CD4-positive, alpha-beta T cell (primary cell): ENCODE measurements at regions not wholly inside any gene's neighbourhood (a gene's known extent, or its start where the extent isn't known, plus 50 kb on each side); places are given as distances from the start of the nearest gene placed in this dataset.

Experiments
- ATAC-seq: fragments of 200-7000 bp; cut with Tn5 transposase; one replicate; pipeline ENCODE4 v1.10.0; 2022; ENCODE audit warnings: mild to moderate bottlenecking; ENCODE audit not compliant: poor library complexity
- CTCF ChIA-PET: fragments of 350-600 bp; sonication (Branson Sonifier 250); formaldehyde crosslinking; loops from one replicate; lab custom pipeline; 2021; ENCODE audit warnings: antibody characterized with exemption, inconsistent platforms; lab: Charles Lee
- POLR2A ChIA-PET: fragments of 350-600 bp; sonication (Branson Sonifier 250); formaldehyde crosslinking; loops from one replicate; lab custom pipeline; 2021; ENCODE audit warnings: antibody characterized with exemption, inconsistent platforms; lab: Charles Lee
- DNase-seq, 14 experiments: peaks; one replicate each; pipeline ENCODE4 v3.0.0-alpha.2; 2013 to 2020; ENCODE audit warnings: mixed read lengths in 2 of 14
- H3K27ac ChIP-seq, 2 donors: one replicate each; pipeline versions ENCODE4 v1.5.1 to v1.7.0; 2013; ENCODE audit warnings: low read length in 2 of 2, low read depth in 1 of 2, mild to moderate bottlenecking in 1 of 2
- H3K27me3 ChIP-seq, 2 experiments: 1 replicate in 1 of 2; 2 replicates in 1 of 2; pipeline versions ENCODE4 v1.6.1 to v1.7.0; 2013; ENCODE audit warnings: low read length in 2 of 2, control low read depth in 1 of 2, mild to moderate bottlenecking in 1 of 2, moderate library complexity in 1 of 2; ENCODE audit not compliant: insufficient read depth in 2 of 2, control insufficient read depth in 1 of 2
- H3K36me3 ChIP-seq: one replicate; pipeline ENCODE4 v1.6.1; 2013; ENCODE audit warnings: low read length, control low read depth; ENCODE audit not compliant: insufficient read depth
- H3K4me1 ChIP-seq: one replicate; pipeline ENCODE4 v1.6.1; 2013; ENCODE audit warnings: low read length, control low read depth; ENCODE audit not compliant: insufficient read depth
- H3K4me3 ChIP-seq: one replicate; pipeline ENCODE4 v1.5.1; 2013; ENCODE audit warnings: mild to moderate bottlenecking, low read length, moderate library complexity
- H3K9me3 ChIP-seq, 2 experiments: 1 replicate in 1 of 2; 2 replicates in 1 of 2; pipeline versions ENCODE4 v1.6.1 to v1.7.0; 2013; ENCODE audit warnings: low read length in 2 of 2, mild to moderate bottlenecking in 2 of 2, control low read depth in 1 of 2, moderate library complexity in 1 of 2; ENCODE audit not compliant: control insufficient read depth in 1 of 2, insufficient read depth in 1 of 2
- H3K27ac Mint-ChIP-seq: one replicate; pipeline ENCODE4 v1.8.0; 2020; ENCODE audit warnings: mixed read lengths
- H3K27me3 Mint-ChIP-seq: one replicate; pipeline ENCODE4 v1.8.0; 2021; ENCODE audit warnings: mixed read lengths
- H3K36me3 Mint-ChIP-seq: one replicate; pipeline ENCODE4 v1.8.0; 2021; ENCODE audit warnings: low read depth, mixed read lengths
- H3K4me1 Mint-ChIP-seq: one replicate; pipeline ENCODE4 v1.8.0; 2021; ENCODE audit warnings: low read depth, mixed read lengths
- H3K4me3 Mint-ChIP-seq: one replicate; pipeline ENCODE4 v1.8.0; 2020; ENCODE audit warnings: mild to moderate bottlenecking, mixed read lengths
- H3K9me3 Mint-ChIP-seq: one replicate; pipeline ENCODE4 v1.8.0; 2020; ENCODE audit warnings: mixed read lengths
- intact Hi-C, 2 experiments: fragments of 100-400 bp; cut with DNase I in 1 of 2; cut with micrococcal nuclease in 1 of 2; formaldehyde crosslinking; loops; one replicate each; pipeline versions ENCODE4 v1.15.1 to v1.9.0; 2023 to 2025; cut with DNase I, micrococcal nuclease
- TF ChIP-seq, protein P1 (sequence below): fragments of 200-600 bp; IDR thresholded peaks from one replicate; pipeline ENCODE4 v1.8.0; 2022; ENCODE audit warnings: antibody characterized with exemption, mild to moderate bottlenecking

DNA sequence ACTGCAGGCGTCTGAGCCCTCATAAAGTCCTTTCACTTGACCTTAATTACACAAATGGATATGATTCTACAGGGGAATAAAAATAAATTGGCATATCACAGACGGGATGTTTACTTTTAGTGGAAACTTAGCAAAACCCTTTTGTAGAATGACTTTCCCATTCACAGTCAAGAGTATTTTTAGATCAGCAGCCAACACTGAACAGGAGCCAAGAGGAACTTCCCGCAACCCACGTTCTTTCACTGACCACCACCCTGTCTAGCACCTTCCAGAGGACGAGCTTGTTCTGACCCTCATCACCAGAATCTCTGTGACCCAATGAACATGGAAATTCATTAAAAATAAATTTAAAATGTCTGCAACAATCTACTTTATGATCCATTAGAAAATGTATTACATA is 119.0 kb upstream of the SNTG2 start:
- Mint-ChIP-seq H3K27ac (no peak overlapping the region), H3K9me3 (no peaks in the 10 kb centered on the region), H3K36me3 (no peaks in the 10 kb centered on the region), H3K4me3 (no peak overlapping the region), H3K4me1 (no peaks in the 10 kb centered on the region), H3K27me3 (peaks cover 12% of the 10 kb centered on the region)
- Histone ChIP-seq H3K27me3 (peaks cover 4 to 7% of the 10 kb centered on the region in 2 experiments), H3K9me3 (no peaks in the 10 kb centered on the region), H3K4me1 (no peaks in the 10 kb centered on the region), H3K4me3 (no peak overlapping the region), H3K36me3 (no peaks in the 10 kb centered on the region), H3K27ac (no peak overlapping the region)
- ATAC-seq (no peak), DNase-seq (no peak)
- POLR2A ChIA-PET = no interaction called here
- CTCF ChIA-PET = no interaction called here
- intact Hi-C loops = no loop called here
- TF ChIP-seq, protein P1, sequence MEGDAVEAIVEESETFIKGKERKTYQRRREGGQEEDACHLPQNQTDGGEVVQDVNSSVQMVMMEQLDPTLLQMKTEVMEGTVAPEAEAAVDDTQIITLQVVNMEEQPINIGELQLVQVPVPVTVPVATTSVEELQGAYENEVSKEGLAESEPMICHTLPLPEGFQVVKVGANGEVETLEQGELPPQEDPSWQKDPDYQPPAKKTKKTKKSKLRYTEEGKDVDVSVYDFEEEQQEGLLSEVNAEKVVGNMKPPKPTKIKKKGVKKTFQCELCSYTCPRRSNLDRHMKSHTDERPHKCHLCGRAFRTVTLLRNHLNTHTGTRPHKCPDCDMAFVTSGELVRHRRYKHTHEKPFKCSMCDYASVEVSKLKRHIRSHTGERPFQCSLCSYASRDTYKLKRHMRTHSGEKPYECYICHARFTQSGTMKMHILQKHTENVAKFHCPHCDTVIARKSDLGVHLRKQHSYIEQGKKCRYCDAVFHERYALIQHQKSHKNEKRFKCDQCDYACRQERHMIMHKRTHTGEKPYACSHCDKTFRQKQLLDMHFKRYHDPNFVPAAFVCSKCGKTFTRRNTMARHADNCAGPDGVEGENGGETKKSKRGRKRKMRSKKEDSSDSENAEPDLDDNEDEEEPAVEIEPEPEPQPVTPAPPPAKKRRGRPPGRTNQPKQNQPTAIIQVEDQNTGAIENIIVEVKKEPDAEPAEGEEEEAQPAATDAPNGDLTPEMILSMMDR = no peak

DNA sequence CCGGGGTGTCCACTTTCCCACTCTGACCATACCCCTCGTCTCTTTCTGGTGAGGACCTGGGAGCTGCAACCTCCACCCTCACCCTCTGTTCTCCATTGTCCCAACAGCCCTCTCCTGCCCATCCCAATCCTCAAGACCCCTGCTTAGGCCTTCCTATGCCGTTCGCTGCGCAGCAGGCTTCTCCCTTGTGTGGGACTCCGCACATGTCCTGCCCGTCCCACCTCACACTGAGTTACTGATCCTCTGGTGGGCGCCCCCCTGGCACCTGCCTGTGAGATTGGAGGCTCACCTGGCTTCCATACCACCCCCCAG is 119.5 kb upstream of the SNTG2 start:
- no peak overlapping the region for H3K27ac Mint-ChIP-seq
- H3K4me3 ChIP-seq = no peak overlapping the region

DNA sequence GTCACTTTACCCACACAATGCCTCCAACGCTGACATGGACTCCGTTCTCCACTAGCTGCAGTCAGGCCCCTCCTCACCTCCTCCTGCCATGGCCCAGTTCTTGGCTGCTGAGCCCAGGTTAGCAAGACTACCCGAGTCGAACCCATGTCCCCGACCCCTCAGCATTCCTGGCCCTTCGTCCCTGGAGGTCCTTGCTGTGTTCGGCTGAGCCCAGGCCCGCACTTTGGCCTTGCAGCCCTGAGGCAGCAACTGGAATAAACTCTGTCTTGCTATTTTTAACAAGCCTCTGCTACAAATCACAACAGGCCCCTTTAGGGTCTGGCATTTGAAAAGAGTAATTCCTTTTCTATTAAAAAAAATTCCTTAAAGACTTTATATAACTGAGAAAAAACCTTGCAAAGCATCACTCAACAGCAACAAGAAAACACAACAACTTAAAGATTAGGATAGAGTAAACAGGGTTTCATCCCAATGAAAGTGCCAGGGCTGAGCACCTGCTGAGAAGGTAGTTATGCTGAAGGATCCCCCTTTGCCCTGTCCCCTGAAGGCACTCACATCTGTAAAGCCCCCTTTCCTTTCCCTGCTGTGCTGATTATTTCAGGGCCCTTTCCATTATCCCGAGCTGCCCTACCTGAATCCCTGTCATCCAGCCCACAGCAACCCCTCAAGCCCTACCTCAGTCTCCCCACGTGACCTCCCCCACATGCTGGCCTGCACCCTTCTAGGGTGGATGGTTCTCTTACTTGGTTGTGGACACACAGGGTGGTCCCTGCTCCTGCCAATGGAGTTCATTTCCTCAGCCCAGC is 120.0 kb upstream of the SNTG2 start:
- H3K4me1 ChIP-seq = no peaks in the 10 kb centered on the region
- no peak overlapping the region for H3K27ac Mint-ChIP-seq
- H3K9me3 ChIP-seq = no peaks in the 10 kb centered on the region
- no peak overlapping the region for H3K4me3 Mint-ChIP-seq
- H3K4me1 Mint-ChIP-seq = no peaks in the 10 kb centered on the region
- no peak for ATAC-seq
- peaks cover 0 to 4% of the 10 kb centered on the region in 2 experiments for H3K27me3 ChIP-seq
- intact Hi-C loops = no loop called here
- POLR2A ChIA-PET = no interaction called here
- DNase-seq = no peak
- no peak overlapping the region for H3K4me3 ChIP-seq
- H3K9me3 Mint-ChIP-seq = no peaks in the 10 kb centered on the region
- CTCF ChIA-PET = no interaction called here
- no peaks in the 10 kb centered on the region for H3K36me3 Mint-ChIP-seq
- TF ChIP-seq, protein P1 = no peak
- H3K36me3 ChIP-seq = no peaks in the 10 kb centered on the region
- H3K27me3 Mint-ChIP-seq = peaks cover 12% of the 10 kb centered on the region
- no peak overlapping the region for H3K27ac ChIP-seq

More for the DNA sequence above, 119.5 kb upstream of the SNTG2 start:
- H3K27me3 Mint-ChIP-seq = peaks cover 12% of the 10 kb centered on the region
- ChIA-PET CTCF (no interaction called here), POLR2A (no interaction called here)
- ATAC-seq (no peak), DNase-seq (no peak)
- Histone ChIP-seq H3K4me1 (no peaks in the 10 kb centered on the region), H3K9me3 (no peaks in the 10 kb centered on the region), H3K36me3 (no peaks in the 10 kb centered on the region), H3K27ac (no peak overlapping the region), H3K27me3 (peaks cover 4% of the 10 kb centered on the region in 2 experiments)
- intact Hi-C loops = no loop called here
- TF ChIP-seq, protein P1 = no peak
- no peaks in the 10 kb centered on the region for H3K4me1 Mint-ChIP-seq
- H3K36me3 Mint-ChIP-seq = no peaks in the 10 kb centered on the region
- H3K4me3 Mint-ChIP-seq = no peak overlapping the region
- no peaks in the 10 kb centered on the region for H3K9me3 Mint-ChIP-seq
